Activated naive CD8-positive, alpha-beta T cell treated with anti-CD3 and anti-CD28 coated beads, Interleukin-2, amount 50 U/mL, for 24 hours (primary cell): ENCODE measurements at regions not wholly inside any gene's neighbourhood (a gene's known extent, or its start where the extent isn't known, plus 50 kb on each side); places are given as distances from the start of the nearest gene placed in this dataset.
"Not testable (repeated sequence)": the region's sequence is repeated elsewhere in the genome, so short reads cannot be mapped to it uniquely, and the experiment has no call there.

Experiments used
- ATAC-seq: fragments of 150-1000 bp; cut with Tn5 transposase; one replicate; pipeline ENCODE4 v1.10.0; 2021
- DNase-seq: peaks from one replicate; pipeline ENCODE4 v3.0.0; 2021
- H3K27ac Mint-ChIP-seq: one replicate; pipeline ENCODE4 v1.8.0; 2021; ENCODE audit warnings: mild to moderate bottlenecking, mixed read lengths
- H3K27me3 Mint-ChIP-seq: one replicate; pipeline ENCODE4 v1.8.0; 2021; ENCODE audit warnings: mixed read lengths
- H3K36me3 Mint-ChIP-seq: one replicate; pipeline ENCODE4 v1.8.0; 2021; ENCODE audit warnings: low read depth, mixed read lengths
- H3K4me1 Mint-ChIP-seq: one replicate; pipeline ENCODE4 v1.8.0; 2021; ENCODE audit warnings: mixed read lengths
- H3K4me3 Mint-ChIP-seq: one replicate; pipeline ENCODE4 v1.8.0; 2021; ENCODE audit warnings: mild to moderate bottlenecking, moderate library complexity, mixed read lengths
- H3K9me3 Mint-ChIP-seq: one replicate; pipeline ENCODE4 v1.8.0; 2021; ENCODE audit warnings: mixed read lengths

DNA sequence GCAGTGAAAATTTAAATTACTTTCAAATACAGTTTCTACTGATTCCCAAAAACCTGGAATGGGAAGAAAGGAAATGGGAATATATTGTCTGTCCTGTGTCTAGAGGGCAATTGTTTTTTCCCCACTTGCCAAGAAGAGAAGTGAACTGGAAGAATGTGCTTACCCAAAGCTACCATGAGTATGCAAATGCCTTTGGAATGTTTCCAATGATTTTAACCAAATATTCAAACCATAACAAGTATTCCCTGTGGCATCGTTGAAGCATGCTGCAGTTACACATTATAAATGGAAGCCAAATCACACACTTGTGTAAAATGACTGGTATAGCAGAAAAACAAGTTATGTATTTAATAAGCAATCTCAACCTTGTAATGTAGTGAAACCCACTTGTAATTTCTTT is 368.2 kb downstream of the GBE1 start:
- ATAC-seq: no peak
- Mint-ChIP-seq H3K9me3 (no peaks in the 10 kb centered on the region), H3K27me3 (no peaks in the 10 kb centered on the region), H3K4me3 (no peak overlapping the region), H3K4me1 (no peaks in the 10 kb centered on the region), H3K36me3 (no peaks in the 10 kb centered on the region), H3K27ac (no peak overlapping the region)
- no peak for DNase-seq

DNA sequence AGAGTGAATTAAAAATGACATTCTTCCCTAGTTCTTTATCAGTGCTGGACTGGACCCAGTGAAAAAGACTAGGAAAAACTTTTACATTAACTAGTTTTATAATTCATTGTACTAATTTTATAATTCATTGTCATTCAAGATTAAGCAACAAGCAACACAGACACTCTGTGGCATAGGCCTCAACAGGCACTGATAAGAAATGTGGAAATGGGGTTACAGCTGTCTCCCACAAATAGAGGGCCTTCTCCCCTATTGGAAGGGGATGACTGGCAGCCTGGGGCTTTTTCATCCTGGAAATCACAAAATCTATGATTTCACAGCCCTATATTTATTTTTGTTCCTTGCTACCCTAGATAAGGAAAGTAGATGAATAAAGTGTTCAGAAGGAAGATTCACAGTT is 370.6 kb downstream of the GBE1 start:
- Mint-ChIP-seq H3K4me1 (no peaks in the 10 kb centered on the region), H3K4me3 (no peak overlapping the region), H3K36me3 (no peaks in the 10 kb centered on the region), H3K27me3 (no peaks in the 10 kb centered on the region), H3K9me3 (no peaks in the 10 kb centered on the region), H3K27ac (no peak overlapping the region)
- DNase-seq (no peak), ATAC-seq (no peak)

DNA sequence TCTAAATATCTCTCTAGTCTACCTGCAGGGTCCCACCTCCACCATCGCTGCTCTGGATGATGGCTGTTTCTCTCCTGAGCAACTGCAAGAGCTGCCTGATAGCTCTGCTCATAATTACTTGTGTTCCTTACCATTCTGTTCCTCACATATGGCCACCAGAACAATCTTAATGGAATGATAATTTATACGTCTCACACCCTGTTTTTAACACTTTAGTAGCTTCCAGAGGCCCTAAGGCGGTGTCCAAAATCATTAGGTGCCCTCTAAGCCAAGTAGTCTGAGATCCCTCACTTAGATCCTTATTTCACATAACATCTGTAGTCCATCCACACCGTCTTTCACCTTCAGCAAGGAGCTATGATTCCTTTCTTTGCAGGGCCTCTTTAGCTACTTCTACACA is 373.3 kb downstream of the GBE1 start:
- Mint-ChIP-seq H3K9me3 (no peaks in the 10 kb centered on the region), H3K27me3 (no peaks in the 10 kb centered on the region), H3K27ac (no peak overlapping the region), H3K4me1 (no peaks in the 10 kb centered on the region), H3K4me3 (no peak overlapping the region), H3K36me3 (no peaks in the 10 kb centered on the region)
- DNase-seq (no peak), ATAC-seq (no peak)

DNA sequence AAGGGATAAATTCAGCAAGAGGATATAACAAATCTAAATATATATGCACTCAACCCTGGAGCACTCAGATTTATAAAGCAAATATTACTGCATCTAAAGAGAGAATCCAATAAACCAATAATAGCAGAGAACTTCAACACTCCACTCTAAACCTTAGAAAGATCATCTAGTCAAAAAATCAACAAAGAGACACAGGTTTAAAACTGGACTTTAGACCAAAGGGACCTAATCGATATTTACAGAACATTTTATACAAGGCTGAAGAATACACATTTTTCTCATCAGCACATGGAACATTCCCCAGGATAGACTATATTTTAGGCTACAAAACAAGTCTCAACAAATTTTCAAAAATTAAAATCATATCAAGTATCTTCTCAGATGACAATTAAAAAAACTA is 379.0 kb downstream of the GBE1 start:
- Mint-ChIP-seq H3K36me3 (no peaks in the 10 kb centered on the region), H3K4me1 (no peaks in the 10 kb centered on the region)
- no peak for ATAC-seq

DNA sequence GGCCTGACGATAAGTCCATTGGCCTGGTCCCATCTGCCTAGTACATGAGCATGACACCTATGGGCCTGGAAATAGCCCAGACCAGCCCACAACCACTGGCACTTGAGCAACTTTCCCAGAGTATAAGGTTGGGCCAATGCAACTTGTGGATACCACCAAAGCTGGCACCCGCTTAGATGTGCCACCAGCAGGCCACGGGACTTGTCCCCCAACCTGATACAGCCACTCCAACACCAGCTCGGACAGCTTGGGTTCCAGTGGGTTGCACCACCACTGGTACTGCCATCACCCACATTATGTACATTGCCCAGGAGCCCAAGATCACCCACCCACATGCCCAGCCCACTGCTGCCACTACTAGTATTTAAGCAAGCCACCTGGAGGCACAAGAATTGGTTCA is 381.2 kb downstream of the GBE1 start:
- H3K36me3 Mint-ChIP-seq: no peaks in the 10 kb centered on the region

More for the DNA sequence above, 379.0 kb downstream of the GBE1 start:
- H3K4me3 Mint-ChIP-seq: no peak overlapping the region
- H3K9me3 Mint-ChIP-seq: peaks cover 12% of the 10 kb centered on the region
- no peak overlapping the region for H3K27ac Mint-ChIP-seq
- DNase-seq: no peak
- H3K27me3 Mint-ChIP-seq: no peaks in the 10 kb centered on the region

DNA sequence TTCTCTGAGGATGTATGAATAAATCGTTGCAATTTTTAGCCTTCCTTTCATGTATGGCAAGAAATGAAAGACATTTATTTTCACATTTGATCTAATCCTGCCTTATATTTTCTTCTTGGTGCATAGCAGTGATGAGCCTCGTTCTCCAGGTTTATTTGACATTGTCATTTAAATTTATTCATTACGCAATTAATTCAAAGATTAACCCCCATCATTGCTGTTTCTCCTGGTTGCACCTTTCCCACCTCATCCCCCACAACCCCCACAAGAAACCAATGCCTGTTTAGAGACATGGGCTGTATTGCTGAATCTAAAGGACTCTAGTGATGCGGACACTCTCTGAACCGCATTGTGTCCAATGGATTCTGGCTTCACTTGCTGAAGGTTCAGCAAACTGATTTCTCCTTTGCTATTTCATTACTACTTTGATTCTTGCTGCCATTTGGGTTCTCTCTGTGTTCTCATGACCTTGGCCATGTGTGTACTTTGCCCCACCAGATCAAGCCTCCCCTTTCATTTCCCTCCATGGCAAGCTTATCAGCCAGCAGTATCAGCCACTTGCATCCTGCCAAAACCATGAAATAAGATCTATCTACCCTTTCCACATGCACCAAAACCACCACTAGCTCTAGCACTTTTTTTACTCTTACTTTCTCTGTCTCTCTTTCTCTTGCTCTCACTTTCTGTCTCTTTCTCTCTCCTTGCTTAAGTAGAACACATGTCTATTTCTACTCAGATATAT is 382.7 kb downstream of the GBE1 start:
- Mint-ChIP-seq H3K27me3 (no peaks in the 10 kb centered on the region), H3K9me3 (peaks cover 12% of the 10 kb centered on the region), H3K36me3 (no peaks in the 10 kb centered on the region), H3K4me3 (no peak overlapping the region), H3K27ac (no peak overlapping the region), H3K4me1 (no peaks in the 10 kb centered on the region)
- DNase-seq (no peak), ATAC-seq (no peak)

More for the DNA sequence above, 381.2 kb downstream of the GBE1 start:
- H3K9me3 Mint-ChIP-seq: peaks cover 12% of the 10 kb centered on the region
- no peak overlapping the region for H3K4me3 Mint-ChIP-seq
- H3K27me3 Mint-ChIP-seq: no peaks in the 10 kb centered on the region
- no peaks in the 10 kb centered on the region for H3K4me1 Mint-ChIP-seq
- no peak for DNase-seq
- H3K27ac Mint-ChIP-seq: no peak overlapping the region
- ATAC-seq: no peak

DNA sequence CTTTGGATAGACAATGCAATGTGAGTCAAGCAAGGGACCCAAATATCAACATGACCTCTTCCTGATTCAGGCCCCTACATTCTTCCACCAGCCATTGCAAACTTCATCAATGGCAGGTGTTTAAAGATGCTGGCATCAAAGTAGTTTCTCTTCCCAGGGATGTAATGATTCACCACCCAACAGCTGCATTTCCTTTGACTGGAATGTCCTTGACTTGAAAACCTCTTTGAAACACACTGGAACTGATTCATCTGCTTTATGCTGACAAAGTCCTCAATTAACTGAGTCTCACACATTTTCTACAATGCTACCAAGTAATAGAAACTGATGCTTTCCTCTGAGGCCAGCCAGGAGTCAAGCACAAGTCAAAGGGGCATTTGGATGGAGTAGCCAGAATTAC is 385.5 kb downstream of the GBE1 start:
- no peaks in the 10 kb centered on the region for H3K27me3 Mint-ChIP-seq
- no peaks in the 10 kb centered on the region for H3K36me3 Mint-ChIP-seq
- no peaks in the 10 kb centered on the region for H3K9me3 Mint-ChIP-seq
- ATAC-seq: no peak
- no peak overlapping the region for H3K4me3 Mint-ChIP-seq
- DNase-seq: no peak
- H3K27ac Mint-ChIP-seq: no peak overlapping the region
- H3K4me1 Mint-ChIP-seq: no peaks in the 10 kb centered on the region

DNA sequence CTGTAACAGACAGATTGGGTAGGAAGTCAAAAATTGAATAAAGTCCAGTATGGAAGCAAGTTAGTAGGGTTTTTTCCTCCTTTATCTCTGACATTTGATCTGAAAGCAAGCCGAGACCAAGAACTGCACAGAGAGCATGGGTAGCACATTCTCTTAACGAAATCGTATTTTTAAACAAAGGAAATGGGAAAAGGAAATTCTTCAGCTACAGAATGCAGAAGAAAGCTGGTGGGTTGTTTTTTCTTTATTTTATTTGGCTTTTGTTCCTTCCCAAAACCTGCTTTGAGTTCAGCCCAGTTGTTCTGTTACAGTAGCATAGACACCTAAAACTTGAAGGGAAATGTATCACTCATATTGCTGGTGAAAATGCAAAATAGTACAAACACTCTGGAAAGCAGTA is 397.0 kb downstream of the GBE1 start:
- no peaks in the 10 kb centered on the region for H3K27me3 Mint-ChIP-seq
- no peak overlapping the region for H3K4me3 Mint-ChIP-seq
- H3K4me1 Mint-ChIP-seq: no peaks in the 10 kb centered on the region
- ATAC-seq (no peak), DNase-seq (no peak)
- H3K36me3 Mint-ChIP-seq: no peaks in the 10 kb centered on the region
- peaks cover 12% of the 10 kb centered on the region for H3K9me3 Mint-ChIP-seq
- no peak overlapping the region for H3K27ac Mint-ChIP-seq

DNA sequence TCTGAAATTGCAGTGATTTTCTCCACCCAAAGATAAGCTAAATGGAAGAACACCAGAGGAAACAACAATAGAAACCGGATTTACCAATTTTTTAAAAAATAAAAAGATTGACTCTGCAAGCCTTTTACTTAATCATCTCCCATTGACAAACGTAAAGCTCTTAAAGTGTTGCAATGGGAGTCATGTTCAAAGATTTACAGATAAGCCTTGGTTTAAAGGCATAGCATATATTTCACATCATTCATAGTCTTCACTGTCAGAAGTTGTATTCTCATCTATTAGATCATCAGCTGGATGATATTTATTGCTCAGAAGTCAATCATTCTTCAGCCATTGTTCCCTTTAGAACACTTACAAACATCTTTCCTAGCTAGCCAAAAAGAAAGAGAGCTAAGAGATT is 397.6 kb downstream of the GBE1 start:
- H3K36me3 Mint-ChIP-seq: no peaks in the 10 kb centered on the region
- DNase-seq (no peak), ATAC-seq (no peak)
- no peaks in the 10 kb centered on the region for H3K4me1 Mint-ChIP-seq
- H3K27ac Mint-ChIP-seq: no peak overlapping the region
- peaks cover 12% of the 10 kb centered on the region for H3K9me3 Mint-ChIP-seq
- no peak overlapping the region for H3K4me3 Mint-ChIP-seq
- no peaks in the 10 kb centered on the region for H3K27me3 Mint-ChIP-seq

DNA sequence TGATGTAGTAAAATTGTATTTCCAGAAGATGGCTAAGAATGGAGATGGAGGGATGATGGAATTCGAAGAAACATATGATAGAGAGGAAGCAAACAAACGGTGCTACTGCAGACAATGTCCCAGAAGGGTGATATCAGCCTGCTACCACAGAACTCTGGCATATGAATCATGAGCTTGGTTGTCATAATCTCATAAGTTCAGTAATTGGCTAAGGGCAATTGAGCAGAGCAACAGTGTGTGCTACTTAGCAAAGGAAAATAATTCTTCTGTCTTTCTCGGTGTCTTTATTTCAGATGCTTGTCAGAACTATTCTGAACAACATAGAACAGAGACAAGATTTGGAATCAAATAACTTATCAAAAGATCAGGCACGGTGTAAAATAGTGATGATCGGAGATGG is 407.3 kb downstream of the GBE1 start:
- Mint-ChIP-seq H3K4me1 (no peaks in the 10 kb centered on the region), H3K27me3 (no peaks in the 10 kb centered on the region), H3K36me3 (no peaks in the 10 kb centered on the region), H3K27ac (no peak overlapping the region), H3K4me3 (no peak overlapping the region), H3K9me3 (peaks cover 3% of the 10 kb centered on the region)
- ATAC-seq (no peak), DNase-seq (no peak)

DNA sequence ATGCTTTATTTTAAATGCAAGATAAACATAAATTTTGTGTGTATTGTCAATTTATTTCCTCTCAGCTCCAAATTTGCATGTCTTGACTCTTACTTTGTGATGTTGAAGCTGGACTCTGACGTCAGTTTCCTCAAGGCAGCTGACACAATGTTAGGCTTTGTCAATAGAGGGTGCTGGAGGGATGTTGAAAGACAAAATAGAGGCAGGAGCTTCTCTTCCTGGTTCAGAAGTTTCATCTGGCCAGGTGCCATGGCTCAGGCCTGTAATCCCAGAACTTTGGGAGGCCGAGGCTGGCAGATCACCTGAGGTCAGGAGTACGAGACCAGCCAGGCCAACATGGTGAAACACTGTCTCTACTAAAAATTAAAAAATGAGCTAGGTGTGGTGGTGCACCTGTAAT is 408.6 kb downstream of the GBE1 start:
- H3K4me3 Mint-ChIP-seq: no peak overlapping the region
- DNase-seq (no peak), ATAC-seq (no peak)
- no peaks in the 10 kb centered on the region for H3K36me3 Mint-ChIP-seq
- no peaks in the 10 kb centered on the region for H3K4me1 Mint-ChIP-seq
- peaks cover 3% of the 10 kb centered on the region for H3K9me3 Mint-ChIP-seq
- H3K27me3 Mint-ChIP-seq: no peaks in the 10 kb centered on the region
- no peak overlapping the region for H3K27ac Mint-ChIP-seq

DNA sequence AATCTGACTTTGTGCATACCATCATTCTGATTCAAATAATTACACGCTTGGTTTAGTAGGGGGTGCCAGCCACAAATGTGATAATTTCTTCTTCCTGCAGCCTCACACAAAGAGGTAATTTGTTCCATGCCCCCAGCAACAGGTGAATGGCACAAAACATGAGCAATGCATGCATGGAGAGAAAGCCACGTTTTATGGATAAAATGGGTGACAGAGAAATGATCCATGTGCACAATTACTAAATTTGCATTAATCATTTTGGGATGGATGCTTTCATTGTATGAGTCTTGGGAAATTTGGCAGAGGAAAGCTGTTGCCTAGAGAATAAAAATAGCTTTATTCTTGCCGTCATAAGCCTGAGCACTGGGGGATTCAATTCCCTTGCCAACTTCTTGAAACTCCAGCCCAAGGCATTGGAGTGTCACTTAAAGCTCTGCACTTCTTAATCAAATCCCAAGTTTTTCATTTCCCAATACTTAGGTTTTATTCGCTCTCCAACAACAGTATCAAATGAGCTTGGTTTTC is 411.6 kb downstream of the GBE1 start:
- H3K9me3 Mint-ChIP-seq: peaks cover 4% of the 10 kb centered on the region
- no peaks in the 10 kb centered on the region for H3K36me3 Mint-ChIP-seq
- ATAC-seq (no peak), DNase-seq (no peak)
- H3K4me3 Mint-ChIP-seq: no peak overlapping the region
- no peak overlapping the region for H3K27ac Mint-ChIP-seq
- no peaks in the 10 kb centered on the region for H3K4me1 Mint-ChIP-seq
- no peaks in the 10 kb centered on the region for H3K27me3 Mint-ChIP-seq

DNA sequence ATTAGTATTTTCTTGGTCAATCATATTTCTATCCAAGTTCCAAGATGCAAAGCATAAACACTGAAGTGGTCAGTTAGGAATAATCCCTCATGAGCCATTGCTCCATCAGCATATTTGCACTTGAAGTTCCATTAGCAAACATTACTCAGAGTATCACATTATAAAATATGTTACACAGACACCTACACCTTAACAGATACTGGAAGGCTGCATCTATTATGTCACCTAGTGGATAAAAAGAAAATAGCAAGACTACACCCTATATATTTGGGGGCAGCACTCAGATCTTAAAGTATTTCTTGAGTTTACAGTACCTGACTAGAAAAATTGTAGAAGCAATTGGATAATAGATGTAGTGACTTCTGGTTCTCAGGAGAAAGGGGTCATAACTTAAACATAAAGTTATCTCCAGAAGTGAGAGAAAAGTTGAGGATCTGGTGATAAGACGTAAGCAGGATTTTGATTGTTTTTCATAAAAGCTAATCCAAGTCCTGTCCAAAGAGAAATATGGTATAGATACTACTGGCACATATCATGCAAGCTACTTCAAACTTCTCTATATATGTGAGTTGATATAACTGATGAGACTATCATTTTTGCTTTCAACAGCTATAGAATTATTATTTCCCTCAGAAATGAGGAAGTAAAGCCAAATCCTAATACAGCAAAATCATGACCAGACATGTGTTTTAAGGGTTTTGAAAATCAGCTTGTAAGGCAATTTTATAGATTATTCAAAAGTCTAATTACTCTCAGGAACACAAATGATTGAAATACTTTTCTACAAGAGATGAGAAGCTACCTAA is 422.2 kb downstream of the GBE1 start:
- ATAC-seq: no peak
- Mint-ChIP-seq H3K27ac (no peak overlapping the region), H3K9me3 (no peaks in the 10 kb centered on the region), H3K36me3 (no peaks in the 10 kb centered on the region), H3K4me3 (no peak overlapping the region), H3K4me1 (no peaks in the 10 kb centered on the region), H3K27me3 (no peaks in the 10 kb centered on the region)
- no peak for DNase-seq

DNA sequence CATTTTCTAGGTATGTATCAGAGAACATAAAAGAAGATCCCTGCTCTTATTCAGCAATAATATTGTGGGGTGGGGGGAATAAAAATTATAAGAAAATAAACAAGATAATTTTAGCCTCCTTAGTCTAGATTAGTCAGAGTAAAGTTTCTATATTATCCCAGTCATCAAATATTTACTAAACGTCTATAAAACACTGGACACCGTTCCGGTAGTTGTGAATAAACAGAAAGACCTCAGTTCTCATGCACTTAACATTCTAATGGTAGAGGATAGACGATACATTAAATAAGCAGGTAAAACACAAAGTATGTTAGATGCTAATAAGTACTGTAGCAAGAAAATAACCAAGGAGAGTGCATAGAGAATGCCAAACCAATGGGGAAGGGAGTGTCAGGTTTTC is 425.0 kb downstream of the GBE1 start:
- Mint-ChIP-seq H3K4me1 (no peaks in the 10 kb centered on the region), H3K27me3 (no peaks in the 10 kb centered on the region), H3K27ac (no peak overlapping the region)

DNA sequence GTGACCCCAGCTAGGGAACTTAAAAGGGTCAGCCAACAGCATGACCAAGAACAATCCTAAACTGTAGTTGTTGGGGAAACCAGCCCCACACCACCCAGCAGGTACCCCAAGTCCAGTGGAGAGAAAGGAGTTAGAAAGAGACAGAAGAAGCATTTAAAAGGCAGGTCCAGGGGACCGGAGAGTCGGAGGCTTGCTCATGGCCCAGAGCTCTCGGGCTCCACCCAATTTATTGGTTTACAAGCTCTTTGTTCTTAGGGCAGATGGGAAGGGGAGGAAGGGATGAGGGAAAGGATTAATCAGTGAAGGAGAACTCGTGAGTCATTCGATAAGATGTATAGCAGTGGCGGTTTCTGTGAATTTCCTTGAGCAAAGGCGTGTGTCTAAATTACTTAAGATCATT is 431.6 kb downstream of the GBE1 start:
- not testable (repeated sequence) for H3K27ac Mint-ChIP-seq, ATAC-seq

More for the DNA sequence above, 425.0 kb downstream of the GBE1 start:
- H3K9me3 Mint-ChIP-seq: no peaks in the 10 kb centered on the region
- H3K4me3 Mint-ChIP-seq: no peak overlapping the region
- DNase-seq (no peak), ATAC-seq (no peak)
- H3K36me3 Mint-ChIP-seq: no peaks in the 10 kb centered on the region

More for the DNA sequence above, 431.6 kb downstream of the GBE1 start:
- not testable (repeated sequence) for H3K27me3 Mint-ChIP-seq, H3K9me3 Mint-ChIP-seq, DNase-seq, H3K4me3 Mint-ChIP-seq, H3K4me1 Mint-ChIP-seq, H3K36me3 Mint-ChIP-seq
